ENCODE measurements at regions not wholly inside any gene's neighbourhood (a gene's known extent, or its start where the extent isn't known, plus 50 kb on each side); places are given as distances from the start of the nearest gene placed in this dataset.

DNA sequence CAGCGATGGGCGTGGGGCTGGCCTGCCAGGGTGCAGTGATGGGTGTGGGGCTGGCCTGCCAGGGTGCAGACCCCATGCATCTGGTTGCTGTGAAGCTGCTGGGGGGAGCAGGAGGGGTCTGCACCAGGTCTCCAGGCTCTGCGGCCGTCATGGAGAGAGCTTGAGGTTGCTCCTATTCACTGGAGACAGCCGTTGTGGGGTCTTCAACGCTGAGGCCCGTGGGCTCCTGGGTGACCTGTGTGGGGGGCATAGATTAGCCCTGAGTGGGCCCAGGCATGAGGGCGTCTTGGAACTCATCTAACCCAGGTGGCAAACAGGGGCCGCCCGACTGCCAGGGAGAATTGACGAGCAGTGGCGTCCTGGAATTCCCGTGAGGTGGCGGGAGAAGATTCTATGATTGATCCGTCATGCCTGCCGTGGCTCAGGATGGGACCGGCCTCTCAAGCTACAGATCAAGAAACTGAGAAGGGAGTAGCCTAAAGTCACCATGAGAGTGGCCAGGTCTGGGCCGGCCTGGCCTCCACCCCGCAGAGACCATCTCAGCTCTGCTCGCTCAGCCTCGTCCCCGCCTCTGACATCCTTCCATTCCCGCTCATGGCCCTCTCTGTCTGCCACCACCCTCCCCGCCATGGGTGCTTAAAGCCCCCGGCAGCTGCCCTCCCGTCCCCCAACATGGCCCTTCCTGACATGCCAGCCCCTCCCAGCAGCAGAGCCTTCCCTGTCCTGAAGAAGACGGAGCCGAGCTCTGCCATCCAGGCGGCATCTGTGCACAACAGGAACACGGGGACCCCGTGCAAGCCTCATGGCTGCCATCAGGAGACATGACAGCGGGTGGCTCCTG lies 50.7 kb upstream of the ACSF3 start:
- intact Hi-C loops (cut with DNase I) = no loop called here
- H3K27me3 ChIP-seq (ENCODE audit: low read depth) = peaks cover 55% of the 10 kb centered on the region
- no peaks in the 10 kb centered on the region for H3K4me1 ChIP-seq
- no peak overlapping the region for H3K4me3 ChIP-seq
- DNase-seq (peak; percentile 34), ATAC-seq (no peak)
- no peak overlapping the region for H3K27ac ChIP-seq
- TF ChIP-seq, protein P1, sequence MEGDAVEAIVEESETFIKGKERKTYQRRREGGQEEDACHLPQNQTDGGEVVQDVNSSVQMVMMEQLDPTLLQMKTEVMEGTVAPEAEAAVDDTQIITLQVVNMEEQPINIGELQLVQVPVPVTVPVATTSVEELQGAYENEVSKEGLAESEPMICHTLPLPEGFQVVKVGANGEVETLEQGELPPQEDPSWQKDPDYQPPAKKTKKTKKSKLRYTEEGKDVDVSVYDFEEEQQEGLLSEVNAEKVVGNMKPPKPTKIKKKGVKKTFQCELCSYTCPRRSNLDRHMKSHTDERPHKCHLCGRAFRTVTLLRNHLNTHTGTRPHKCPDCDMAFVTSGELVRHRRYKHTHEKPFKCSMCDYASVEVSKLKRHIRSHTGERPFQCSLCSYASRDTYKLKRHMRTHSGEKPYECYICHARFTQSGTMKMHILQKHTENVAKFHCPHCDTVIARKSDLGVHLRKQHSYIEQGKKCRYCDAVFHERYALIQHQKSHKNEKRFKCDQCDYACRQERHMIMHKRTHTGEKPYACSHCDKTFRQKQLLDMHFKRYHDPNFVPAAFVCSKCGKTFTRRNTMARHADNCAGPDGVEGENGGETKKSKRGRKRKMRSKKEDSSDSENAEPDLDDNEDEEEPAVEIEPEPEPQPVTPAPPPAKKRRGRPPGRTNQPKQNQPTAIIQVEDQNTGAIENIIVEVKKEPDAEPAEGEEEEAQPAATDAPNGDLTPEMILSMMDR (IDR thresholded peaks at IDR 0.05) = no peak
- H3K9me3 ChIP-seq = no peaks in the 10 kb centered on the region
- H3K36me3 ChIP-seq = no peaks in the 10 kb centered on the region

DNA sequence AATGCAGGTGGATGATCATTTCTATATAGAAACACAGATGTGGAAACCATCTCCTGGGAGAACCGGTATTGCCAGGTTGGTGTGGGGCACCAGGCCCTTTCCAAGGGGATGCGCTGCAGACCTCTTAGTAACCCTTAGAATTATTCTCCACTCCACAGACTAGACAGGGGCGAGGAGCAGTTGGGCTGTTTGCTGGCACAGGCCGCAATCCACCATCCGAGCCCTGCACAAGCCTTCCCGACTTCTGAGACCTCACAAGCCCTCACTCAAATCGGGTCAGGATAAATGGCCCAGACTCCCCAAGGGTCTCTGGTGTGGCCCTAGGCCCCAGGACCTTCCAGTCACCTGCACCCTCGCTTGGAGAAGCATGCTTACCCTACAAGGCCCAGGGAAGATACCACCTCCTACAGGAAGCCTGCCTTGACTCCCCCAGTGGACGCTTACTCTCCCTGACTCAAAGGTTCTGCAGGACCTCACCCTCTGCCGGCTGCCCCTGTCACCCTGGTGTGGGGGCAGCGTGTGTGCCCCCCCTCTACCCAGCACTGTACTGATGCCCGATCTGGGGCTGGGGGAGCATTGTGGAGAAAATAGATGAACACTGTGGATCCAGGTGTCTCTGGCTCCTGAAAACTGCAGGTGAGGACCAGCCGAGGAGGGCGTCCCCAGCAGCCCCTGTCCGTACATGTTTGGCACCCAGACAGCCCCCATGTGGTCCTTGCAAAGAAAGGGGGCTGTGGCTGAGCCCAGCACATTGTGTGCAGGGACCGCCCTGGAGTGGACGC lies 49.8 kb upstream of the ACSF3 start:
- Histone ChIP-seq H3K4me3 (no peak overlapping the region), H3K4me1 (no peaks in the 10 kb centered on the region), H3K27me3 (ENCODE audit: low read depth) (peaks cover 58% of the 10 kb centered on the region), H3K9me3 (no peaks in the 10 kb centered on the region), H3K36me3 (no peaks in the 10 kb centered on the region), H3K27ac (no peak overlapping the region)
- DNase-seq (peak; percentile 26), ATAC-seq (no peak)
- TF ChIP-seq, protein P1 (IDR thresholded peaks at IDR 0.05) = no peak
- intact Hi-C loops (cut with DNase I) = no loop called here

Measured in lower lobe of right lung (tissue), 2 donors.